Fibroblast of lung (primary cell): ENCODE measurements at regions not wholly inside any gene's neighbourhood (a gene's known extent, or its start where the extent isn't known, plus 50 kb on each side); places are given as distances from the start of the nearest gene placed in this dataset.

ENCODE experiments used
- DNase-seq, 2 donors: peaks; one replicate each; pipeline versions ENCODE4 v3.0.0 to v3.0.0-alpha.2; 2010; ENCODE audit warnings: low read depth in 2 of 2
- H2AFZ ChIP-seq: 2 replicates; pipeline ENCODE4 v1.5.1; 2012; ENCODE audit warnings: low read length, control low read depth, inconsistent platforms
- H3K27ac ChIP-seq: 2 replicates; pipeline ENCODE4 v1.5.1; 2011; ENCODE audit warnings: low read length, control low read depth; ENCODE audit not compliant: insufficient read depth
- H3K27me3 ChIP-seq: 2 replicates; pipeline ENCODE4 v1.5.1; 2011; ENCODE audit warnings: mild to moderate bottlenecking, low read length; ENCODE audit not compliant: control insufficient read depth, insufficient read depth
- H3K36me3 ChIP-seq: 2 replicates; pipeline ENCODE4 v1.5.1; 2011; ENCODE audit warnings: low read length; ENCODE audit not compliant: control insufficient read depth, insufficient read depth
- H3K4me1 ChIP-seq: 2 replicates; pipeline ENCODE4 v1.5.1; 2011; ENCODE audit warnings: low read length; ENCODE audit not compliant: control insufficient read depth, insufficient read depth; ENCODE audit errors: extremely low read depth
- H3K4me2 ChIP-seq: 2 replicates; pipeline ENCODE4 v1.5.1; 2011; ENCODE audit warnings: low read length, control low read depth; ENCODE audit not compliant: insufficient read depth; ENCODE audit errors: extremely low read depth
- H3K4me3 ChIP-seq, 4 experiments: fragments of 200-600 bp in 1 of 4; sonication (generic) in 1 of 4; replicated peaks in 1 of 4; 2 replicates each; pipeline ENCODE4 v1.5.1; 2011 to 2016; ENCODE audit warnings: low read length in 4 of 4, low read depth in 3 of 4, mild to moderate bottlenecking in 3 of 4, control low read depth in 2 of 4, inconsistent platforms in 1 of 4, mixed read lengths in 1 of 4; ENCODE audit not compliant: insufficient read depth in 1 of 4; ENCODE audit errors: control extremely low read depth in 1 of 4
- H3K79me2 ChIP-seq: 2 replicates; pipeline ENCODE4 v1.5.1; 2012; ENCODE audit warnings: mild to moderate bottlenecking, low read length, inconsistent platforms; ENCODE audit not compliant: control insufficient read depth, insufficient read depth
- H3K9ac ChIP-seq: 2 replicates; pipeline ENCODE4 v1.5.1; 2011; ENCODE audit warnings: mild to moderate bottlenecking, low read length, control low read depth; ENCODE audit not compliant: insufficient read depth
- H3K9me3 ChIP-seq: 2 replicates; pipeline ENCODE4 v1.5.1; 2012; ENCODE audit warnings: low read depth, low read length; ENCODE audit not compliant: control insufficient read depth, insufficient read depth
- H4K20me1 ChIP-seq: 2 replicates; pipeline ENCODE4 v1.5.1; 2011; ENCODE audit warnings: low read length; ENCODE audit not compliant: control insufficient read depth, insufficient read depth; ENCODE audit errors: extremely low read depth
- EZH2 ChIP-seq: IDR thresholded peaks from 2 replicates; pipeline ENCODE4 v1.5.1; 2012; ENCODE audit warnings: low read length, control low read depth, mild to moderate bottlenecking; ENCODE audit errors: missing control alignments
- TF ChIP-seq, protein P1 (sequence below), 2 donors: IDR thresholded peaks in 1 of 2; conservative IDR thresholded peaks in 1 of 2; 1 replicate in 1 of 2; 2 replicates in 1 of 2; pipeline ENCODE4 v1.5.1; 2011 to 2012; ENCODE audit warnings: low read length in 2 of 2, control low read depth in 1 of 2, inconsistent platforms in 1 of 2, low read depth in 1 of 2, mild to moderate bottlenecking in 1 of 2

DNA sequence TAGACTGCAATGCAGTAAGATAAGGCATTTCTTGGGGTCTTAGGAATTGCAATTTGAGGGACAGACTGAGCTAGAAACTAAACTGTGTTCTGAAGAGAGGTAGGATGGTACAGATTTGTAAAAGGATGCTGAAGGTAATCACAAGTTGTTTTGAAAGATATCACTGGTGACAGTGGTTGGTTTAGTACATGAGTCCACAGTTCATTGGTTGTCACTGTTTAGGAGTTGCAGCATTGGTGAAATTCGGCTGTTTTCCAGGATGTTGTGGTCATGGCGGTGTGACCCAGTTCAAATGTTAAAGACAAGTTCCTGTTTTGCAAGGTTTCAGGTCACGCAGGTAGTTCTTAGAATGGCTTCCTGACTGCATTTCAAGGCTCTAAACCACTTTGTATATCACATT lies 292.8 kb upstream of the B3GALT2 start:
- no peaks in the 10 kb centered on the region for H3K9me3 ChIP-seq
- H3K4me1 ChIP-seq: no peaks in the 10 kb centered on the region
- H3K4me2 ChIP-seq: no peak overlapping the region
- H3K27ac ChIP-seq: no peak overlapping the region
- no peak for DNase-seq
- H3K79me2 ChIP-seq: no peaks in the 10 kb centered on the region
- no peaks in the 10 kb centered on the region for H3K27me3 ChIP-seq
- H3K36me3 ChIP-seq: no peaks in the 10 kb centered on the region
- H2AFZ ChIP-seq: no peak overlapping the region
- H4K20me1 ChIP-seq: no peaks in the 10 kb centered on the region
- no peak overlapping the region for H3K4me3 ChIP-seq
- H3K9ac ChIP-seq: no peak overlapping the region
- TF ChIP-seq EZH2: no peak
- TF ChIP-seq, protein P1, sequence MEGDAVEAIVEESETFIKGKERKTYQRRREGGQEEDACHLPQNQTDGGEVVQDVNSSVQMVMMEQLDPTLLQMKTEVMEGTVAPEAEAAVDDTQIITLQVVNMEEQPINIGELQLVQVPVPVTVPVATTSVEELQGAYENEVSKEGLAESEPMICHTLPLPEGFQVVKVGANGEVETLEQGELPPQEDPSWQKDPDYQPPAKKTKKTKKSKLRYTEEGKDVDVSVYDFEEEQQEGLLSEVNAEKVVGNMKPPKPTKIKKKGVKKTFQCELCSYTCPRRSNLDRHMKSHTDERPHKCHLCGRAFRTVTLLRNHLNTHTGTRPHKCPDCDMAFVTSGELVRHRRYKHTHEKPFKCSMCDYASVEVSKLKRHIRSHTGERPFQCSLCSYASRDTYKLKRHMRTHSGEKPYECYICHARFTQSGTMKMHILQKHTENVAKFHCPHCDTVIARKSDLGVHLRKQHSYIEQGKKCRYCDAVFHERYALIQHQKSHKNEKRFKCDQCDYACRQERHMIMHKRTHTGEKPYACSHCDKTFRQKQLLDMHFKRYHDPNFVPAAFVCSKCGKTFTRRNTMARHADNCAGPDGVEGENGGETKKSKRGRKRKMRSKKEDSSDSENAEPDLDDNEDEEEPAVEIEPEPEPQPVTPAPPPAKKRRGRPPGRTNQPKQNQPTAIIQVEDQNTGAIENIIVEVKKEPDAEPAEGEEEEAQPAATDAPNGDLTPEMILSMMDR (conservative IDR thresholded peaks at IDR 0.05 in 1 of 2, IDR thresholded peaks at IDR 0.05 in 1 of 2; ENCODE audit: low read depth in 1 of 2, low read length in 2 of 2): no peak

DNA sequence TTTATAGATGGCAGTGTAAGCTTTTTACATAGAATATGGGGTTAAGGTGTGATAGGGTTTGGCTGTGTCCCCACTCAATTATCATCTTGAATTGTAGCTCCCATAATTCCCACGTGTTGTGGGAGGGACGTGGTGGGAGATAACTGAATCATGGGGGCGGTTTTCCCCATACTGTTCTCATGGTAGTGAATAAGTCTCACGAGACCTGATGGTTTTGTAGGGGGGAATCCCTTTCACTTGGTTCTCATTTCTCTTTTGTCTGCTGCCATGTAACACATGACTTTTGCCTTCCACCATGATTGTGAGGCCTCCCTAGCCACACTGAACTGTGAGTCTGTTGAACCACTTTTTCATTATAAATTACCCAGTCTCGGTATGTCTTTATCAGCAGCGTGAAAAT lies 290.3 kb upstream of the B3GALT2 start:
- no peaks in the 10 kb centered on the region for H3K79me2 ChIP-seq
- no peak overlapping the region for H2AFZ ChIP-seq
- no peak for DNase-seq
- H3K9ac ChIP-seq: no peak overlapping the region
- H4K20me1 ChIP-seq: no peaks in the 10 kb centered on the region
- H3K4me2 ChIP-seq: no peak overlapping the region
- H3K36me3 ChIP-seq: no peaks in the 10 kb centered on the region
- no peaks in the 10 kb centered on the region for H3K4me1 ChIP-seq
- no peak overlapping the region for H3K4me3 ChIP-seq
- no peaks in the 10 kb centered on the region for H3K9me3 ChIP-seq
- H3K27ac ChIP-seq: no peak overlapping the region
- H3K27me3 ChIP-seq: no peaks in the 10 kb centered on the region
- TF ChIP-seq EZH2: no peak
- TF ChIP-seq, protein P1 (conservative IDR thresholded peaks at IDR 0.05 in 1 of 2, IDR thresholded peaks at IDR 0.05 in 1 of 2; ENCODE audit: low read depth in 1 of 2, low read length in 2 of 2): no peak

DNA sequence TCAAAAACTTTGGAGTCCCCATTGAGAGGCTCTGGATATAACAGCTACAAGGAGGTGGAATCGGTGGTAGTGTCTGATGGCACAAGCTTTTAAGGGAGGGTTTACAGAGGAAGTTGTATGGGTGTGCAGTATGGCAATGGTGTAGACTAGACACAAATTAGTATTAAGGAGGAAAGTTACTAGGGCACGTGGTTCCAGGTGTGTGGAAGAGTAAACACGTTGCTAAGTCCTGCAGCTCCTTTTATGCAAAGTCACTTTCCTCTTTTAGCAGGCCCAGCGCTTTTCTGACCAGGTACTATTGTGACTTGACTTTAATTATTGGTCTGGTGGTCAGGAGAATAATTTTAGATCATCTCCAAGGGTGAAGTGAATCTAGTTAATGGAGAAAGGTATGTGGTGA lies 287.5 kb upstream of the B3GALT2 start:
- H3K4me2 ChIP-seq: no peak overlapping the region

More for the DNA sequence above, 287.5 kb upstream of the B3GALT2 start:
- H3K4me1 ChIP-seq: no peaks in the 10 kb centered on the region
- H3K27ac ChIP-seq: no peak overlapping the region
- no peak overlapping the region for H2AFZ ChIP-seq
- H3K79me2 ChIP-seq: no peaks in the 10 kb centered on the region
- H3K9ac ChIP-seq: no peak overlapping the region
- H3K27me3 ChIP-seq: no peaks in the 10 kb centered on the region
- no peak for DNase-seq
- H3K9me3 ChIP-seq: no peaks in the 10 kb centered on the region
- no peaks in the 10 kb centered on the region for H3K36me3 ChIP-seq
- H4K20me1 ChIP-seq: no peaks in the 10 kb centered on the region
- no peak overlapping the region for H3K4me3 ChIP-seq
- TF ChIP-seq EZH2: no peak
- TF ChIP-seq, protein P1 (conservative IDR thresholded peaks at IDR 0.05 in 1 of 2, IDR thresholded peaks at IDR 0.05 in 1 of 2; ENCODE audit: low read depth in 1 of 2, low read length in 2 of 2): no peak
